Hepatocyte (in vitro differentiated cells): ENCODE measurements at regions not wholly inside any gene's neighbourhood (a gene's known extent, or its start where the extent isn't known, plus 50 kb on each side); places are given as distances from the start of the nearest gene placed in this dataset.

ENCODE experiments used
- CTCF ChIP-seq: fragments of 200-600 bp; sonication (generic); IDR thresholded peaks from 2 replicates; pipeline ENCODE4 v1.5.1; 2016; ENCODE audit warnings: antibody characterized with exemption, mild to moderate bottlenecking; ENCODE audit not compliant: poor library complexity
- EZH2 ChIP-seq: fragments of 200-600 bp; sonication (generic); IDR thresholded peaks from 2 replicates; pipeline ENCODE4 v1.6.1; 2016; ENCODE audit warnings: antibody characterized with exemption, mild to moderate bottlenecking, borderline replicate concordance
- EZH2phosphoT487 ChIP-seq: fragments of 200-600 bp; sonication (generic); IDR thresholded peaks from one replicate; pipeline ENCODE4 v1.6.1; 2018; ENCODE audit warnings: antibody characterized with exemption, mild to moderate bottlenecking, low read depth, moderate library complexity; ENCODE audit not compliant: unreplicated experiment, severe bottlenecking

- TF ChIP-seq CTCF = no peak
- TF ChIP-seq EZH2 = no peak
- no peak for TF ChIP-seq EZH2phosphoT487
Measured at GRCh38 chr3:84679211-84679610, 279.6 kb upstream of the CADM2 start.
